DND-41 (cell line): ENCODE measurements at regions not wholly inside any gene's neighbourhood (a gene's known extent, or its start where the extent isn't known, plus 50 kb on each side); places are given as distances from the start of the nearest gene placed in this dataset.

ENCODE experiments used
- EZH2 ChIP-seq: IDR thresholded peaks from 3 replicates; pipeline ENCODE4 v1.6.1; 2012; ENCODE audit warnings: borderline replicate concordance, low read depth, mild to moderate bottlenecking, moderate library complexity, low read length, inconsistent platforms; ENCODE audit not compliant: severe bottlenecking
- TF ChIP-seq, protein P1 (sequence below): IDR thresholded peaks from 2 replicates; pipeline ENCODE4 v1.5.1; 2012; ENCODE audit warnings: borderline replicate concordance, low read length, moderate library complexity, mild to moderate bottlenecking; ENCODE audit not compliant: poor library complexity, severe bottlenecking; ENCODE audit errors: extremely low read depth

DNA sequence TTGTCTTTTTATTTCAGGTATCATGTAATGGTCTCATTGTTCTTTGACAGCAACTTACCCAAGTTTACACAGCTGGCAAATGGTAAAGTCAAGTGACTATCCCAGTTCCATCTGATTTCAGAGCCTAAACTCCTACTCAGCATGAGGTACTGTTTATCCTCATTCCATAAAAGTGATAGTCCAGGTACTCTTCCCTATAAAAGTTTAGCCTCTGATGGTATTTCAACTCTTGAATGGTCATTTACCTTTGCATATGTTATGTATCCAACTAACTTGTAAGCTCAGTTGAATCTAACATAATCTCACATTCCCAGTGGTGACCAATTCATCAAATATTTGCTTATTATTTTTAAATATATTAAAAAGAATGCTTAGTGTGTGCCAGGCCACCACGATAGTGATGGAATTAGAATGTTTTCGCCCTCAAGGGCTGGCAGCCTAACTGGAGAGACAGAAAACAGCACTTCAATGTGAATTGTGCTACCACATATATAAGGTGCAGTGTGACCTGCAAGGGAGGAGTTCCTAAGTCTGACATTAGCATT, 307.1 kb downstream of the CTH start:
- TF ChIP-seq, protein P1, sequence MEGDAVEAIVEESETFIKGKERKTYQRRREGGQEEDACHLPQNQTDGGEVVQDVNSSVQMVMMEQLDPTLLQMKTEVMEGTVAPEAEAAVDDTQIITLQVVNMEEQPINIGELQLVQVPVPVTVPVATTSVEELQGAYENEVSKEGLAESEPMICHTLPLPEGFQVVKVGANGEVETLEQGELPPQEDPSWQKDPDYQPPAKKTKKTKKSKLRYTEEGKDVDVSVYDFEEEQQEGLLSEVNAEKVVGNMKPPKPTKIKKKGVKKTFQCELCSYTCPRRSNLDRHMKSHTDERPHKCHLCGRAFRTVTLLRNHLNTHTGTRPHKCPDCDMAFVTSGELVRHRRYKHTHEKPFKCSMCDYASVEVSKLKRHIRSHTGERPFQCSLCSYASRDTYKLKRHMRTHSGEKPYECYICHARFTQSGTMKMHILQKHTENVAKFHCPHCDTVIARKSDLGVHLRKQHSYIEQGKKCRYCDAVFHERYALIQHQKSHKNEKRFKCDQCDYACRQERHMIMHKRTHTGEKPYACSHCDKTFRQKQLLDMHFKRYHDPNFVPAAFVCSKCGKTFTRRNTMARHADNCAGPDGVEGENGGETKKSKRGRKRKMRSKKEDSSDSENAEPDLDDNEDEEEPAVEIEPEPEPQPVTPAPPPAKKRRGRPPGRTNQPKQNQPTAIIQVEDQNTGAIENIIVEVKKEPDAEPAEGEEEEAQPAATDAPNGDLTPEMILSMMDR, result no peak
- TF ChIP-seq EZH2, result no peak
